GM18909 (cell line): ENCODE measurements at regions not wholly inside any gene's neighbourhood (a gene's known extent, or its start where the extent isn't known, plus 50 kb on each side); places are given as distances from the start of the nearest gene placed in this dataset.

Source experiments
- ATAC-seq: cut with Tn5 transposase; IDR thresholded peaks from one replicate; pipeline ENCODE4 v1.9.1; 2021; ENCODE audit warnings: mild to moderate bottlenecking; ENCODE audit not compliant: unreplicated experiment, poor library complexity

DNA sequence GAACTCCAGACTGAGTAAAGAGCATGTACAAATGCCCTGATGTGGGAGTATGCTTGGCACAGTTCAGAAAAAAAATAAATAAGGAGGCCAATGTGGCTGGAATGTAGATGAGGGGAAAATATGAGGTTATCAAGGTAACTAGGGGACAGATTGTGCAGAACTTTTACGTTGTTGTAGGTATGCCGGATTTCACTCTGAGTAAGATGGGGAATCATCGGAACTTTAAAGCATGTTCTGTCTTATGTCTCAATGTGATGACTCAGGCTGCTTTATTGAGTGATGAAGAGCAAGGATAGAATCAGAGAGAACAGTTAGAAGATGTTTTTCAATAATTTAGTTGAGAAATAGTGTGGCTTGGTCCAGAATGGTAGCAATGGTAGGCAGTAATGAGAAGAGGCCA, 130.4 kb downstream of the C11orf87 start:
- ATAC-seq, result no peak

DNA sequence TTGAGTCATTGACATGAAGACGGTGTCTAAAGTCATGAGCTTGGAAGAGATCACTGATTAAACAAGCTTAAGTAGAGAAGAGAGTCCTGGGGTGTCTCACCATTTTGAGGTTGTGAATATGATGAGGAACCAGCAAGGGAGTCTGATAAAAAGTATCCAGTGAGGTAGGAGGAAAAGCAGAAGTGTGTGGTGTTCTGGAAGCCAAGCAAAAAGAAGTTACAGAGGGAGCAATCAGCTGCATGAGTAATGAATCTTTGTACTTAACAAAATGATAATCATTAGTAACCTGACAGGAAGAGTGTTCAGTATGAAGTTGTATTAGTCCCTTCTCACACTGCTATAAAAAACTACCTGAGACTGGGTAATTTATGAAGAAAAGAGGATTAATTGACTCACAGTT, 131.3 kb downstream of the C11orf87 start:
- ATAC-seq, result no peak

DNA sequence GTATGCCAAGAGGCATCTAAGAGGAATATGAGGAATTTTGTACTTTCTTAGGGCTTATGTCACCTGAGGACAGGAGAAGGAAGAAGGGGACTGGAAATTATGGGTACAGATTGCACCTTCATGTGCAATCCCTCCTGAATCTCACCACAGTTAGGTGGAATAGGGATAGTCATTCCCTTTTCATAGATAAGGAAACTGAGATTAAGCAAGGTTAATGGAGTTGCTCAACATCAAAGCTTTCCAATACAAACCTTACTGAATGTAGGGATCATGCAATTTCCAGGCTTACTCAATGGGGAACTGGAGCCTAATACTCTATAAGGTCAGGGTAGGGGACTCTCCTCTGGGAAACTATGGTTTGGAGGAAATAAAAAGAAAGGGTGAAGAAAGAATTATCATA, 133.0 kb downstream of the C11orf87 start:
- no peak for ATAC-seq

DNA sequence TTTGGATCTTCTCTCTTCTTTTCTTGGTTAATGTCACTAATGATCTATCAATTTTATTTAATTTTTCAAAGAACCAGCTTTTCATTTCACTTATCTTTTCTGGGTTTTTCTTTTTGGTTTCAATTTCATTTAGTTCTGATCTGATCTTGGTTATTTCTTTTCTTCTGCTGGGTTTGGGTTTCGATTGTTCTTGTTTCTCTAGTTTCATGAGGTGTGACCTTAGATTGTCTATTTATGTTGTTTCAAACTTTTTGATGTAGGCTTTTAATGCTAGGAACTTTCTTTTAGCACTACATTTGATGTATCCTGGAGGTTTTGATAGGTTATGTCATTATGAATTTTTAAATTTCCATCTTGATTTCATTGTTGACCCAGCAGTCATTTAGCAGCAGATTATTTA, 142.3 kb downstream of the C11orf87 start:
- ATAC-seq, result no peak

DNA sequence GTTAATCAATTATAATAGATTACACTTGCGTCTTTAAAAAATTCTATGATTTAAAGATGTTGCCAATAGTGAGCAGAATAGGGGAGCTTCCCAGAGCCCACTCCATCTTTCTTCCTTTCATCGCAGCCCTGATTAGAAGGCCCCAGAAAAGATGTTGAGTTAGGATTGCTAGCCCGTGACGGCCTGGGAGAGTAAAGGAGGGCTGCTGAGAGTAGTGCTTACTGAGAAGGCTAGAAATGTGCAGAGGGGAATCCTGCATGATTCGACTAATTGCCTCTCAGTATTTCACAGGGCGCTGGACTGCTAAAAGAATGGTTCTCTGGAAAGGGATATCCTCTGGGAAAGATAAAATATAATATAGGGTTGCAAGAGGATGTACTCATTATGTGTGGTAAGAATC, 160.5 kb downstream of the C11orf87 start:
- ATAC-seq, result no peak

DNA sequence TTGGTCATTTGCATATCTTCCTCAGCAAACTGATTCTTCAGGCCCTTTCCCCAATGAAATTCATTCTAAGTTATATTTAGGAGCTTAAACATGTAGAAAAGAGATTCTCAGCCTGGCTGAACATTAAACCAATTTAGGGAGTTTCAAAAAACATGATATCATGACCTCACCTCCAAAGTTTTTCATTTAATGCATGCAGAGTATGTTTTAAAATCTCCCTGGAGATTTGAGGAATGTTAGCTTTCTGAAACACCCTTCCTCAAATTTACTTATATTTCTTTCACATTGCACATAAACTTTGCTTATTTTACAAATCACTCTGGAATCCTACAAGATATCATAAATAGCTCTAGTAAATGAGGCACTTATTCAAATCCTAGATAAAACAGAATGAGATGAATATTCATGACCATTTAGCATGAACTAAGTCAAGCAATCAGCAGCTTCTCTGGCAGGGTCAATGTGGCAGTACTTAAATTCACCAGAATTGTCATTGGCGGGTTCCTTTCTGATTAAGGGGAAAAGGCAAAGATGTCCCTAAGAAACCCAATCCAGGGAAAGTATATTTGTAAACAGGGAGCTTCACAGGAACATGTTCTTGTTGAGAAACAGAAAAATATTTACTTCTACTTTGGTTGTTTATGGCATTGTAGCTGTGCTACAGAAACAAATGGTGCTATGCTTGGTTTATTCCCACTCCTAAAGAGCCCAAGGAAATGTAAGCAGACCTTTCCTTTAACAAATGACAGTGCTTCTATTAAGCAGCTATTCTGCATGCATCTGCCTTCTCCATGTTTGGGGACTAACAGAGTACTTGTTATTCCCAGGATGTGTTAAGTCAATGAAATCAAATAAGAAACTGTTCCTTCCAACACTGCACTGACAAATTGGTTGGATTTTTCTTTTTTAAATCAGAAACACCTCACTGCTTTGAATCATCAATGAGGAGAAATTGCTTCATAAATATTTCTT, 162.3 kb downstream of the C11orf87 start:
- ATAC-seq, result no peak

DNA sequence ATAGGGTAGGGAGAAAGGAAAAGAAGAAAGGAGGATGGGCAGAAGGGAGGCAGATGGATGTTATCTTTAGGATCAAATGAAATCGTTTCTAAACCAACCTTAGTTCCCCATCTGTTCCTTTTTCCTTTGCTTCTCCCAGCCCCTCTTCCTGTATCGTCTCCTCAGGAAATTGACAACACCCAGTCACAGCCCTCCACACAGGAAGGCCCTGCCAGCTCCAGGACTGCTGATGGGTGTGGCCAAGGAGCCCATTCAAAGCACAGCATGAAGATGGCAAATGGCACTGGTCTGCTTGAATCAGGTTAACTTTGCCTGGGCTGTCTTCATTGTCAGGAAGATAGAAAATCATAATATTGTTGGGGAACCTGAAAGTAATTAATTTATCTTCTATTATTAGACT, 164.8 kb downstream of the C11orf87 start:
- ATAC-seq, result no peak

DNA sequence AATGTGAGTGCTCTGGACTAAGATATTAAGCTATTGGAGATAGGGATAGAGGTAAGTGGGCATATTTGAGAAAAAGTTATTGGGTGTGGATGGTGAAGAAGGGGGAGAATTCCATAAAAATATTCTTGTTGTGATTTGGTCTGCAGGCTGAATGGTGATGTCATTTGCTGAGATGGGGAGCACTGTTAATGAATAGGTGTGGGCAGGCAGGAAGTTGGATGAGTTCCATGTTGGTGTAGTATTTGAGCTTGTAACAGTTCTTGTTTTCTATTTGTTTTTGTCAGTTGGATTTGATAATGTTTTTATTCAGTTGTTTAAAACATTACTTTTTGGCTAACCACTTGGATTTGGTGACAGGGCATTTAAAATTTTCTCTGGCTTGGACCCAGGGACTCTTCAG, 168.8 kb downstream of the C11orf87 start:
- no peak for ATAC-seq

DNA sequence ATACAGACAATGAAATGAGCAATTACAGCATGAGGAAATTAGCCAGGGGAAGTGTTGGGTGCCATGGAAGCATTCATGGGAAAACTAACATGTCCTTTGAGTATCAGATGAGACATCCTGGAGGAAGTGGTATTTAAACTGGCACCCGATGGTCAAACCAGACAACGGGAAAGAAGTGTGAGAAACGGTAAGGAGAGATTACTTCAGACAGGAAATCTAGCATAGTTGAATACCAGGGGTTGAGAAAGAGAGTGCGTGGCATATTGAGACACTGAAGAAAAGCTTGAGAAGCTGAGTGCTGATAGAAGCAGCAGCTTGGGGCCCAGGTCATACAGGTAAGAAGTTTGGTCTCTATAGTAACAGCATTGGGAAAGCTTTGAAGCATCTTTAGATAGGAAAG, 175.3 kb downstream of the C11orf87 start:
- ATAC-seq, result no peak

DNA sequence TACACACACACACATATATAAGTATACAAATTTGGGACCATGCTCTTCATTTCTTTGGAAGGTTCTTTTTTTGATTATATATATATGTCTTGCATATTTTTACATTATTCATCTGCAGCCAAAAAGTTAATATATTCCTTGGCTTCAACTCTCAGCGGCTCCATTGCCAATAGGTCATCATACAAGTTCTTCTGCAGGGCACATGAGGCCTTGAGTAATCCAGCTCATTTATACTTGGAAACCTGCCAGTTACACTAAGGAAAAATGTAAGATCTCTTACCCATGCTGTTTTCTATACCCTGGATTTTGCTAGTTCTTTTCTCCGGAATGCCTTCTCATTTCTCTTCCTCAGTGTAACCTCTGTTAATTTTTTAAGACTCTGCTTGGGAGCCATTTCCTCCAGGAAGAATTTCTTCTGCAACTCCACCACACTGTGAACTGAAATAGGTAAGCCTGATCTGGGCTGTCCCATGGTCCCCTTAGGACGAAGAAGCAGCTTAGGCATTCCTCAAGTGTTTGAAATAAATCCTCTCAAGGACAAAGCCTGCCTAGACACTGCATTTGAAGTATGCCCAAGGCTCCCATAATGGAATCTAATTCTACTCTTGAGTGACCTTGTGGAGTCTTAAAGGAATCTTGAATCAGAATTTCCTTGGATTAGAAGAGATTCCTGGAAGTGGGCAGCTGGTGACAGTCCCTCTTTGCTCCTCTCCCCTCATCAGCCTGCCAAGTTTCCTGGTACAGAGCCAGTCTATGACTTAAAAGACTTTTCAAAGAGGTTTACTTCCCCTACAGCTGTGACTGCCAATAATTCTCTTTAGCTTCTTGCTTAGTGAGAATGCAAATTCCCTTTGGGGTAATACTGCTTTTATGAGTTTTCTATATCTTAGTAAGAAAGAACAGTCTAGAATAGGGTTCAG, 182.8 kb downstream of the C11orf87 start:
- ATAC-seq, result no peak

DNA sequence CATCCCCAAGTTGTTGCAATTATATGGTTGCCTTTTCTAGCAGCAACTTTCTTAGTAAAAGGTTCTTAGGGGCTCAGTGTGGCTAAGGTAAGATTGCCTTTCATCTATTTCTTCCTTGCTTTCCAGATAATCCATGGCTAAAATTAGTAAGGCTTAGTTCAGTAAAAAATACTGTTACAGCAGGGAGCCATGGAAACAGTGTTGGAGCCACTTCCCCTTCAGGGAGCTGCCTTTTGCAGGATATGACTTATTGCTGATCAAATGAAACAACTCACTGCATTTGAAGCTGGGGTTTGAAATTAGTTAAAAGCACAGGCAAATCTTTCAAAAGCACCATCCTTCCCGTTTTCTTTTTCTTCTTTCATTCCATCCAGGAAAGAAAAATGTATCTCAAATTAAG, 184.3 kb downstream of the C11orf87 start:
- no peak for ATAC-seq

DNA sequence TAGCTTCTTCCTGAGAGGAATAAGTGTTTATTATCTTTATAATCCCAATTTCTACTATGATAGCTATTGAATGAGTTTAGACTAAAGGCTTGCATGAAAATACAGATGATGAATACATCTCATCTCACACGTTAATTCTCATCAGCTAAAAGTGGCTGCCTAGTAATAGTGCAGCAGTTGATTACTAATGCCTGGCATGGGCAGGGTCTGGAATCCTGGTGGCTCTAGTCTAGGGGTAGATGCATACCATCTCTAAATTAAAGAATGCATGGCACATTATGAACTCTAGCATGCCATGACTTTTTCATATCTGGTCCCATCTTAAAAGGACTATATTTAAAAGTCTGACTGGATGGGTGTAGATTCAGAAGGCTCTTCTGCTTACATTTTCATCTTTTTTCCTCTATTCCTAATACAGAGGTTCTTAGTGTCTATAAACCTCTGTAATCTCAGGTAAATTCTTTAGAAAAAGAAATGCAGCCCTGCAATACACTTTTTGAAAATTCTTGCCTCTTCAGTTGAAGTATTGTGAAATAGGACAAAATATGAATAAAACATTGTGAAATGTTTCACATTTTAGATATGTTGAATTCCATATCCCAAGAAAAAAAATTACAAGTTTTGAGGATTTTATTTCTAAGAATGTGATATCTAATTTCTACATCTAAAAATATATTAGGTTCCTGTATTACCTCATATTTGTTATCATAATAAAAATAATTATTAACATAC, 187.6 kb downstream of the C11orf87 start:
- no peak for ATAC-seq

DNA sequence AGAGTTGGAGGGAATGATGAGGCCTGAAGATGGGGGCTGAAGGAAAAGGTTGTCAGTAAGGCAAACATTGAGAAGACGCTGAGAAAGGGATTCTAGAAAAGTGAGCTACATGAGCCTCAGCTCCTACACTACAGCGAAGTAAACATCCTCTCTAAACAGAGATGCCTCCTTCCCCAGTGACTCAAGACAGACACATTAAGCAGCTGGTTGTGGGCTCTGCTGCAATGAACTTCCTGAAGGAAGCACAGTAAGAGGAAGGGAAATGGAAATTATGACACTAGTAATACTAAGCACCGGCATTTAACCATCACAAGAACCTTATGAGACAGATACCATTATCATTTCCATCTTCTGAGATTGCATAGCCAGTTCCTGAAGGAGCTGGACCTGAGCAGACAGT, 190.5 kb downstream of the C11orf87 start:
- no peak for ATAC-seq

DNA sequence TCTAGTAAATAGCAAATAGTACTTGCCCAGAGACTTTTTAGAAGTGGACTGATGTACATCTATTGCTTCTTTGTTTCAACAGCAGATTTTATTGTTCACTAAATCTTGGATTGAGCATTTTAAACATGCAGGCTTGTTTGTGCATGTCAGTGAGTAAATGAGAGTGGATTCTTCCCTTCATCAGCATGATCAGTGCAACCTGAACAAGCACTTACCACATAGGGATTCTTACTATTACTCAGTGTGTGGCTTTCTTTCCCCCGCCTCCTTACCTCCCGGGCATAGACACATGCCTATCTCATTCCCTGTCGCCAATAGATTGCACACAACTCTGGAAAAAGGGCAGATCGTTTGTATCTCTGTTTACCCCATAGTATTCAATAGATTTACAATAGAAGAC, 197.5 kb downstream of the C11orf87 start:
- ATAC-seq, result no peak

DNA sequence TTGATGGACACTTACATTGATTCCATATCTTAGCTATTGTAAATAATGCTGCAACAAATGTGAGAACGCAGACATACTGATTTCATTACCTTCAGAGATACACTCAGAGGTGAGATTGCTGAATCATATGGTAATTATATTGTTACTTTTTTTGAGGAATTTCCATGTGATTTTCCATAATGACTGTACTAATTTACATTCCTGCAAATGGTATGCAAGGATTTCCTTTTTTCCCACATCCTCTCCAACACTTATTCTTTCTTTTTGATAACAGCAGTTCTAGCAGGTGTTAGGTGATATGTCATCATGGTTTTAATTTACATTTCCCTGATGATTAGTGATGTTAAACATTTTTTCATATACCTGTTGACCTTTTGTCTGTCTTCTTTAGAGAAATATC, 207.7 kb downstream of the C11orf87 start:
- no peak for ATAC-seq

DNA sequence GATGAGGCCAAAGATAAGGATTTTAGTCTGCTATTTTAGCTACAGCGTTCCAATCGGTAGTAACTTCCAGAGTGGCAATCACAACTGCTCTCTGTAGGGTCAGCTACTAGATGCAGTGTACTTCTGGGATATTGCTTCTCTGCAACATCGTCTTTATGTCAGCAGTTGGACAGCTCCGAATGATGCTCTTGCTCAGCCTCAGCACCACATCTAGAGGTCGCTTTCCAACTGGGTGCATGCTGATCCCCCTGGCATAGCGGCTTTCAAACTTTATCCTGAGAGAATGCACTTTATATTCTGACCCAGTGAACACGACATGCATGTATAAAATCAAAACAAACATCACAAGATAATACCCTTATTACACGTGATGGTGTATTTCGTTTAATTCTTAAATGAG, 219.6 kb downstream of the C11orf87 start:
- no peak for ATAC-seq

DNA sequence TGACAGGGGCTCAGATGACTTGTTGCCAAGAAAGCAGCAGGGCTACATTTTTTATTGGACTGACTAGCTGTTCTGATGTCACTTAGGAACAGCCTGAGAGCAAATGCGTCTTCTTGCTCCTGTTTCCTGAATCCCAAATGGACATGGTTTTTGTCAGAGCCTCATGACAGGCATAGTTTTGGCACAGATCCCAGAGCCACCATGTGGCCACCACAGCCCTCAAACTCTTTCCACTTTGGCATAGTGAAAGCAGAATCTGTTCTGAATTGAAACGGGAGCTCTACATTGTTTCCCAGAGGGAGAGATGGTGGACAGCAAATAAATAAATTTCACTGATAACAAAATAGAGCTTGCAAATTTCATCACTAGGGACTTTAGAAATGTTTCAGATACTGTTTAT, 222.2 kb downstream of the C11orf87 start:
- ATAC-seq, result no peak

DNA sequence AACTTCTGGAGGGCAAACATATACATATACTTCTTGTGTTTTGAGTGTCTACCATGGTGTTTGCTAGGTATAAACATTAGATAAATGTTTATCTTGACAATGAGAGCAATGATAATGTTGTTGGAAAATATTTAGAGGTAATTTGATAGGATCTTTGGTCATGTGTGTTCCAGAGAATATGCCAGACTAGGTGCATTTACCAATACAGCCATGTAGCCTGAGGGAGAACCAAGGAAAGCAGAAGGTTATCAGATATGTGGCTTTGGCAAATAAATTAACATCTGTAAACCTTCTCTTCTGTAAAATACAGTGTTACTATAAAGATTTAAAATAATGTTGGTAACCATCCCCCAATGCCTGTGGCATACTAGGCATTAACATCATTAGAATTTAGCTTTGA, 226.8 kb downstream of the C11orf87 start:
- ATAC-seq, result no peak

DNA sequence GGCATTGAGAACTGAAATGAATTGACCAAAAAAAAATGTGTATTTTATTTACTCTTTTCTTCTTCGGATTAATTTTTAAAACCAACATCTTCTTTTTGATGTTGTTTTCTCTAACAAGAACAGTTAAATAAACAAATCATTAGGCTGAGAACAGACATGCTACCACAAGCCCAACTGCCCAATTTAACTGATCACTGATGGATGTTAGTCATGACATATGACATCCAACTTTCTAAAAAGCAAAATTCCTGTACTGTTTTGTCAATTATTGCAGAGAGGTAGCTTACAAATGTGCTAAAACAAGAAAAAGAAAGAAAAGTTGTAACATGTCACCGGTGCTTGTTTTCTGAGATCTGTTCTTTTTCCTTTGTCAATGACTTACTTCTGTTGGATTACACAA, 232.1 kb downstream of the C11orf87 start:
- no peak for ATAC-seq

DNA sequence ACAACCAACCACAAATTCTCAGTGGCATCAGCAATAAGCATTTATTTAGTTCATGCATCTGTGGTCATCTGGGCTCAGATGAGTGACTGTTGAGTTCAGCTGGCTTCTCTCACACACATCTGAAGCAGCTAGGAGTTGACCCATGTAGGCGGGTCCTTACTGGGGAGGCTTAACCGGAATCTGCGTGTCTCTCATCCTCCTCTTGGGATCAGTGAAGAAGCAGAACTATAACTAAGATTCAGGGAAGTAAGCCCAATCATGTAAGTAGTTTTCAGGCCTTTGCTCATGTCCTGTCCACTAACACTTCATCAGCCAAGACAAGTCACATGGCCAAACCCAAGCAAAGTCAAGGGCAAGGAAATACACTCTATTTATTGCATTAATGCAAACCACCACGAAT, 236.2 kb downstream of the C11orf87 start:
- ATAC-seq, result no peak

DNA sequence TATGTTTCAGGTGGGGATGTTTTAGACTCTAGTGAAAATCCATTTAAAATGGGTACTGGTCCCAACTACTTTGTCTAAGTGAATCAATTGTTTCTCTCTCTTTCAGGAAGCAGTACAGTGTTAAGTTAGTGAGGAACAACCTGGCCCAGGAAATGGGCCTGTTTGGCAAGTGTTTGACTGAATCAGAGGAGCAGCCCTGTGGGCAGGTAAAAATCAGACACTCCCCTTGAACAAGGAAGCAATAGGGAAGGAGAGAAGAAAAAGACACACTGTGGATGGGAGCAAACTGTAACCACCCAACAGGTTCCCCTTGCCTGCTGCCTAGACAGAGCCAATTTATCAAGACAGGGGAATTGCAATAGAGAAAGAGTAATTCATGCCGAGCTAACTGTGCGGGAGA, 245.7 kb downstream of the C11orf87 start:
- ATAC-seq, result no peak
